CD4-positive, CD25-positive, alpha-beta regulatory T cell (primary cell): ENCODE measurements at regions not wholly inside any gene's neighbourhood (a gene's known extent, or its start where the extent isn't known, plus 50 kb on each side); places are given as distances from the start of the nearest gene placed in this dataset.

Experiments
- ATAC-seq, 2 donors: fragments of 150-1000 bp; cut with Tn5 transposase; one replicate each; pipeline ENCODE4 v1.10.0; 2021; ENCODE audit warnings: low read depth in 2 of 2, moderate number of reproducible peaks in 2 of 2, moderate library complexity in 1 of 2
- DNase-seq, 3 donors: peaks; one replicate each; pipeline versions ENCODE4 v3.0.0 to v3.0.0-alpha.2; 2012 to 2022; ENCODE audit warnings: mixed read lengths in 1 of 3
- H3K27ac ChIP-seq: one replicate; pipeline ENCODE4 v1.7.0; 2013; ENCODE audit warnings: mild to moderate bottlenecking, low read length; ENCODE audit not compliant: insufficient read depth, poor library complexity, severe bottlenecking
- H3K27me3 ChIP-seq: one replicate; pipeline ENCODE4 v1.7.0; 2013; ENCODE audit warnings: low read length; ENCODE audit not compliant: control insufficient read depth, insufficient read depth
- H3K36me3 ChIP-seq: one replicate; pipeline ENCODE4 v1.7.0; 2013; ENCODE audit warnings: mild to moderate bottlenecking, low read length, moderate library complexity; ENCODE audit not compliant: control insufficient read depth, insufficient read depth
- H3K4me1 ChIP-seq: 2 replicates; pipeline ENCODE4 v1.7.0; 2013; ENCODE audit warnings: mild to moderate bottlenecking, low read length; ENCODE audit not compliant: insufficient read depth, control insufficient read depth, poor library complexity, severe bottlenecking
- H3K4me3 ChIP-seq: one replicate; pipeline ENCODE4 v1.7.0; 2013; ENCODE audit warnings: low read depth, mild to moderate bottlenecking, low read length, moderate library complexity
- H3K9me3 ChIP-seq, 2 experiments: 1 replicate in 1 of 2; 2 replicates in 1 of 2; pipeline ENCODE4 v1.7.0; 2013; ENCODE audit warnings: low read length in 2 of 2, mild to moderate bottlenecking in 1 of 2, moderate library complexity in 1 of 2; ENCODE audit not compliant: control insufficient read depth in 2 of 2
- H3K27ac Mint-ChIP-seq, 3 donors: one replicate each; pipeline ENCODE4 v1.8.0; 2020 to 2022; ENCODE audit warnings: mild to moderate bottlenecking in 3 of 3, mixed read lengths in 3 of 3, moderate library complexity in 2 of 3
- H3K27me3 Mint-ChIP-seq: one replicate; pipeline ENCODE4 v1.8.0; 2022; ENCODE audit warnings: mild to moderate bottlenecking, mixed read lengths
- H3K36me3 Mint-ChIP-seq: one replicate; pipeline ENCODE4 v1.8.0; 2020; ENCODE audit warnings: mixed read lengths
- H3K4me1 Mint-ChIP-seq, 4 donors: one replicate each; pipeline ENCODE4 v1.8.0; 2020 to 2022; ENCODE audit warnings: mixed read lengths in 4 of 4, mild to moderate bottlenecking in 1 of 4
- H3K4me3 Mint-ChIP-seq, 4 donors: one replicate each; pipeline ENCODE4 v1.8.0; 2020 to 2022; ENCODE audit warnings: mild to moderate bottlenecking in 4 of 4, mixed read lengths in 4 of 4, moderate library complexity in 3 of 4
- H3K9me3 Mint-ChIP-seq, 7 donors: one replicate each; pipeline ENCODE4 v1.8.0; 2020 to 2022; ENCODE audit warnings: mixed read lengths in 7 of 7, mild to moderate bottlenecking in 3 of 7, moderate library complexity in 2 of 7

GRCh38 chr10:80985102-80985501 is 447.4 kb downstream of the SH2D4B start:
- no peak for DNase-seq
- Mint-ChIP-seq H3K36me3 (no peaks in the 10 kb centered on the region), H3K4me1 (no peaks in the 10 kb centered on the region), H3K27me3 (no peaks in the 10 kb centered on the region), H3K9me3 (peaks cover 0 to 2% (median 0%) of the 10 kb centered on the region in 7 donors), H3K4me3 (no peak overlapping the region), H3K27ac (no peak overlapping the region)
- Histone ChIP-seq H3K4me1 (no peaks in the 10 kb centered on the region), H3K9me3 (no peaks in the 10 kb centered on the region), H3K4me3 (no peak overlapping the region), H3K27ac (no peak overlapping the region), H3K36me3 (no peaks in the 10 kb centered on the region), H3K27me3 (no peaks in the 10 kb centered on the region)
- no peak for ATAC-seq

GRCh38 chr10:80986596-80986995 is 448.9 kb downstream of the SH2D4B start:
- Histone ChIP-seq H3K4me3 (no peak overlapping the region), H3K9me3 (no peaks in the 10 kb centered on the region), H3K27me3 (no peaks in the 10 kb centered on the region), H3K27ac (no peak overlapping the region), H3K36me3 (no peaks in the 10 kb centered on the region), H3K4me1 (no peaks in the 10 kb centered on the region)
- Mint-ChIP-seq H3K27me3 (no peaks in the 10 kb centered on the region), H3K4me1 (no peaks in the 10 kb centered on the region), H3K4me3 (no peak overlapping the region), H3K36me3 (no peaks in the 10 kb centered on the region), H3K27ac (no peak overlapping the region), H3K9me3 (peaks cover 0 to 4% (median 0%) of the 10 kb centered on the region in 7 donors)
- no peak for DNase-seq
- ATAC-seq, result no peak

- Mint-ChIP-seq H3K4me3 (no peak overlapping the region), H3K27me3 (no peaks in the 10 kb centered on the region)
- DNase-seq, result no peak
These were observed 451.1 kb downstream of the SH2D4B start for GRCh38 chr10:80988755-80989154.

GRCh38 chr10:80996615-80997193 is 459.0 kb downstream of the SH2D4B start:
- Histone ChIP-seq H3K4me1 (no peaks in the 10 kb centered on the region), H3K9me3 (no peaks in the 10 kb centered on the region), H3K36me3 (no peaks in the 10 kb centered on the region), H3K27me3 (no peaks in the 10 kb centered on the region), H3K27ac (no peak overlapping the region), H3K4me3 (no peak overlapping the region)
- no peaks in the 10 kb centered on the region for H3K36me3 Mint-ChIP-seq
- no peak for ATAC-seq
- DNase-seq, result no peak
- no peak overlapping the region for H3K27ac Mint-ChIP-seq
- no peaks in the 10 kb centered on the region for H3K4me1 Mint-ChIP-seq
- H3K27me3 Mint-ChIP-seq, result no peaks in the 10 kb centered on the region
- H3K4me3 Mint-ChIP-seq, result no peak overlapping the region
- peaks cover 0 to 17% (median 3%) of the 10 kb centered on the region in 7 donors for H3K9me3 Mint-ChIP-seq

More at GRCh38 chr10:80988755-80989154, 451.1 kb downstream of the SH2D4B start:
- Mint-ChIP-seq H3K4me1 (no peaks in the 10 kb centered on the region), H3K9me3 (peaks cover 0 to 7% (median 0%) of the 10 kb centered on the region in 7 donors), H3K36me3 (no peaks in the 10 kb centered on the region), H3K27ac (no peak overlapping the region)
- no peak overlapping the region for H3K27ac ChIP-seq
- H3K27me3 ChIP-seq, result no peaks in the 10 kb centered on the region
- H3K4me3 ChIP-seq, result no peak overlapping the region
- no peak for ATAC-seq
- no peaks in the 10 kb centered on the region for H3K4me1 ChIP-seq
- no peaks in the 10 kb centered on the region for H3K36me3 ChIP-seq
- no peaks in the 10 kb centered on the region for H3K9me3 ChIP-seq

- Histone ChIP-seq H3K36me3 (no peaks in the 10 kb centered on the region), H3K9me3 (no peaks in the 10 kb centered on the region), H3K27me3 (no peaks in the 10 kb centered on the region), H3K4me1 (no peaks in the 10 kb centered on the region), H3K27ac (no peak overlapping the region), H3K4me3 (no peak overlapping the region)
- H3K27me3 Mint-ChIP-seq, result no peaks in the 10 kb centered on the region
- H3K4me3 Mint-ChIP-seq, result no peak overlapping the region
- H3K9me3 Mint-ChIP-seq, result peaks cover 0 to 12% (median 2%) of the 10 kb centered on the region in 7 donors
- H3K27ac Mint-ChIP-seq, result no peak overlapping the region
- no peak for ATAC-seq
- no peaks in the 10 kb centered on the region for H3K36me3 Mint-ChIP-seq
- no peaks in the 10 kb centered on the region for H3K4me1 Mint-ChIP-seq
- no peak for DNase-seq
These were observed 463.1 kb downstream of the SH2D4B start for GRCh38 chr10:81000781-81001180.

- no peaks in the 10 kb centered on the region for H3K36me3 Mint-ChIP-seq
- no peaks in the 10 kb centered on the region for H3K27me3 ChIP-seq
- H3K4me3 Mint-ChIP-seq, result no peak overlapping the region
- peaks cover 0 to 6% (median 0%) of the 10 kb centered on the region in 7 donors for H3K9me3 Mint-ChIP-seq
- H3K9me3 ChIP-seq, result no peaks in the 10 kb centered on the region
- no peak overlapping the region for H3K27ac ChIP-seq
- no peak for ATAC-seq
- no peaks in the 10 kb centered on the region for H3K27me3 Mint-ChIP-seq
- no peaks in the 10 kb centered on the region for H3K36me3 ChIP-seq
- no peak overlapping the region for H3K27ac Mint-ChIP-seq
- no peaks in the 10 kb centered on the region for H3K4me1 Mint-ChIP-seq
- DNase-seq, result no peak
- H3K4me3 ChIP-seq, result no peak overlapping the region
- no peaks in the 10 kb centered on the region for H3K4me1 ChIP-seq
These were observed 464.7 kb downstream of the SH2D4B start for GRCh38 chr10:81002382-81002781.

GRCh38 chr10:81007872-81008271 is 470.2 kb downstream of the SH2D4B start:
- Histone ChIP-seq H3K9me3 (no peaks in the 10 kb centered on the region), H3K27ac (no peak overlapping the region), H3K27me3 (no peaks in the 10 kb centered on the region), H3K36me3 (no peaks in the 10 kb centered on the region), H3K4me3 (no peak overlapping the region), H3K4me1 (no peaks in the 10 kb centered on the region)
- DNase-seq (no peak), ATAC-seq (no peak)
- H3K27me3 Mint-ChIP-seq, result no peaks in the 10 kb centered on the region
- no peaks in the 10 kb centered on the region for H3K36me3 Mint-ChIP-seq
- no peak overlapping the region for H3K4me3 Mint-ChIP-seq
- peaks cover 0 to 1% (median 0%) of the 10 kb centered on the region in 7 donors for H3K9me3 Mint-ChIP-seq
- no peaks in the 10 kb centered on the region for H3K4me1 Mint-ChIP-seq
- H3K27ac Mint-ChIP-seq, result no peak overlapping the region

GRCh38 chr10:81008726-81009125 is 471.0 kb downstream of the SH2D4B start:
- H3K27me3 Mint-ChIP-seq, result no peaks in the 10 kb centered on the region
- H3K4me1 ChIP-seq, result no peaks in the 10 kb centered on the region
- no peak for ATAC-seq
- H3K27me3 ChIP-seq, result no peaks in the 10 kb centered on the region
- no peaks in the 10 kb centered on the region for H3K4me1 Mint-ChIP-seq
- no peaks in the 10 kb centered on the region for H3K36me3 Mint-ChIP-seq
- H3K27ac ChIP-seq, result no peak overlapping the region
- H3K4me3 Mint-ChIP-seq, result no peak overlapping the region
- DNase-seq, result no peak
- H3K9me3 ChIP-seq, result no peaks in the 10 kb centered on the region
- H3K27ac Mint-ChIP-seq, result no peak overlapping the region
- no peak overlapping the region for H3K4me3 ChIP-seq
- H3K9me3 Mint-ChIP-seq, result peaks cover 0 to 1% (median 0%) of the 10 kb centered on the region in 7 donors
- H3K36me3 ChIP-seq, result no peaks in the 10 kb centered on the region
